GM12872 (cell line): ENCODE measurements at regions not wholly inside any gene's neighbourhood (a gene's known extent, or its start where the extent isn't known, plus 50 kb on each side); places are given as distances from the start of the nearest gene placed in this dataset.

Source experiments
- CTCF ChIP-seq: IDR thresholded peaks from 3 replicates; pipeline ENCODE4 v1.5.1; 2011; ENCODE audit warnings: low read depth, mild to moderate bottlenecking, low read length, moderate library complexity; ENCODE audit not compliant: insufficient read depth

- no peak for TF ChIP-seq CTCF
Observed at GRCh38 chr1:199155166-199156019, 516.6 kb downstream of the PTPRC start.

GRCh38 chr1:199157494-199157893, 518.7 kb downstream of the PTPRC start:
- no peak for TF ChIP-seq CTCF

GRCh38 chr1:199160521-199161318, 521.9 kb downstream of the PTPRC start:
- TF ChIP-seq CTCF = no peak

- no peak for TF ChIP-seq CTCF
Observed at GRCh38 chr1:199161319-199161680, 522.5 kb downstream of the PTPRC start.

GRCh38 chr1:199161766-199162303, 523.0 kb downstream of the PTPRC start:
- no peak for TF ChIP-seq CTCF

- TF ChIP-seq CTCF = no peak
Observed at GRCh38 chr1:199163267-199163666, 524.4 kb downstream of the PTPRC start.

GRCh38 chr1:199163670-199164069, 524.8 kb downstream of the PTPRC start:
- no peak for TF ChIP-seq CTCF
